GM12865 (cell line): ENCODE measurements at regions not wholly inside any gene's neighbourhood (a gene's known extent, or its start where the extent isn't known, plus 50 kb on each side); places are given as distances from the start of the nearest gene placed in this dataset.

ENCODE experiments used
- DNase-seq: peaks from one replicate; pipeline ENCODE4 v3.0.0; 2010; ENCODE audit warnings: low read depth
- H3K4me3 ChIP-seq: 2 replicates; pipeline ENCODE4 v1.5.1; 2011; ENCODE audit warnings: mild to moderate bottlenecking, low read depth, low read length, control low read depth
- CTCF ChIP-seq: IDR thresholded peaks from 2 replicates; pipeline ENCODE4 v1.5.1; 2011; ENCODE audit warnings: low read length, control low read depth, low read depth, inconsistent platforms; ENCODE audit not compliant: insufficient read depth; ENCODE audit errors: missing control alignments

GRCh38 chr15:97194750-97195149 lies 765.8 kb upstream of the ARRDC4 start:
- H3K4me3 ChIP-seq, result no peak overlapping the region
- DNase-seq, result no peak
- no peak for TF ChIP-seq CTCF

GRCh38 chr15:97196048-97197014 lies 764.2 kb upstream of the ARRDC4 start:
- no peak overlapping the region for H3K4me3 ChIP-seq
- DNase-seq, result no peak

GRCh38 chr15:97199393-97200051 lies 761.0 kb upstream of the ARRDC4 start:
- TF ChIP-seq CTCF, result no peak
- no peak for DNase-seq
- no peak overlapping the region for H3K4me3 ChIP-seq

More at GRCh38 chr15:97196048-97197014, 764.2 kb upstream of the ARRDC4 start:
- TF ChIP-seq CTCF, result no peak

GRCh38 chr15:97200161-97200560 lies 760.3 kb upstream of the ARRDC4 start:
- TF ChIP-seq CTCF, result no peak
- DNase-seq, result no peak
- H3K4me3 ChIP-seq, result no peak overlapping the region

GRCh38 chr15:97210277-97210676 lies 750.2 kb upstream of the ARRDC4 start:
- DNase-seq, result no peak
- H3K4me3 ChIP-seq, result no peak overlapping the region
- no peak for TF ChIP-seq CTCF

GRCh38 chr15:97215629-97216028 lies 744.9 kb upstream of the ARRDC4 start:
- TF ChIP-seq CTCF, result no peak
- H3K4me3 ChIP-seq, result no peak overlapping the region
- DNase-seq, result no peak
